Activated CD4-positive, alpha-beta T cell treated with anti-CD3 and anti-CD28 coated beads, Interleukin-2, amount 50 U/mL, for 1 hour (primary cell): ENCODE measurements at regions not wholly inside any gene's neighbourhood (a gene's known extent, or its start where the extent isn't known, plus 50 kb on each side); places are given as distances from the start of the nearest gene placed in this dataset.

Experiments
- DNase-seq: peaks from one replicate; pipeline ENCODE4 v3.0.0-alpha.2; 2020

DNA sequence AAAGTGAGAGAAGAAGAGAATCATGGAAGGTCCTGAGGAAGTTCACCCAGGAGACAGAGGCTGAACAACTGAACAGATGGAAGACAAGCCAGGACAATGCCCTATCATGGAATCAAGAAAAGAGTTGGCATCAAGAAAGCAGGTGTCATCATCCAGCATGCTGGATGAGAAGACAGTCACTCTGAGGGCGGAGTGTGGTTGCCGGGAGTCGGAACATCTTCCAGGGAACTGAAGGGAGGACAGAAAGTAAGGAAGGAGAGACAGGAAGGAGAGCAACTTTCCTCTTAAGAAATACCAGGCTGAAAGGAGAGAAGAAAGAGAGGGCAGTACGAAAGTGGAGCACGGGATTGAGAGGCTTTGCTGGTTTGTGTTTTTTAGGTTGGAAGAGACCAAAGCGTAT is 654.5 kb upstream of the CELF2 start:
- DNase-seq = no peak

GRCh38 chr10:10364902-10365301 is 652.8 kb upstream of the CELF2 start:
- no peak for DNase-seq

- no peak for DNase-seq
Observed at GRCh38 chr10:10365676-10366075, 652.0 kb upstream of the CELF2 start.

- DNase-seq = no peak
Observed at GRCh38 chr10:10366836-10367235, 650.8 kb upstream of the CELF2 start.

GRCh38 chr10:10367264-10367663 is 650.4 kb upstream of the CELF2 start:
- no peak for DNase-seq

- DNase-seq = no peak
Observed at GRCh38 chr10:10368951-10369576, 648.6 kb upstream of the CELF2 start.

DNA sequence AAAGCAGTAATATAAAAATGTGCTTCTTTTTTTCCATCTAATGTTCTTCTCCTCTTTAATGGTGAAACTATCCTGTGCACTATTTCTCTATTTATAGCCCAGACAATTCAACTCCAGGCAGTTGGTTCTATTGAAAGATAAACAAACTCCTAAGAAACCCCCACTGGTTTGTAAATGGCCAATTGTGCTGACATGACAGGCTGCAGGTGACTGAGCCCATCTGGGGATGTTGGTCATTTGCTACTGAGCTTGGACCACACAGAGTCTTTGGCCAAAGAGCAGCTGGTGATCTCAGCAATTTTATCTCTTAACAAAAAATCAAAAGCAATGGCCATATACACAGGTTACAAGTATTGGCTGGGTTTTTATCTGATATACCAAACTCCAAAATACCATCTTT is 631.8 kb upstream of the CELF2 start:
- no peak for DNase-seq

- no peak for DNase-seq
Observed at GRCh38 chr10:10389182-10389581, 628.5 kb upstream of the CELF2 start.

- DNase-seq = no peak
Observed at GRCh38 chr10:10392511-10392910, 625.2 kb upstream of the CELF2 start.

GRCh38 chr10:10394933-10395658 is 622.6 kb upstream of the CELF2 start:
- DNase-seq = no peak

DNA sequence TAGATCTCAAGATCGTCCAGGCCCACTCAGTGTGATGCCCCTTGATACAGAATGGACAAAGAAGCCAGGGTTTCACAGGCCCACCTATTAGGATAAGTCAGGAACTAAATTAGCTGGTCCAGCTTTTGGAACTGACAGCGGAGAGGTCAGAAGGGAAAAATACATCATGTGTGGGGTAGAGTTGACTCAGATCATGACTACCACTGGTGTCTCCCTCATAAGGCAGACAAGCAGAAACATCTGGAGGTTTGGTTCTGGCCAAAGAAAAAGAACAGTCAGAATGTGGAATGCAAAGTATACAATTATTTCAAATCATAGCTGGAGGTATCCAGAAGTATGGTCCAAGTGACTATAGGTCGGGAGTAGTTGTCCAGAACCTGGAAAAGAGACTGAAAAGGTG is 621.1 kb upstream of the CELF2 start:
- no peak for DNase-seq

- DNase-seq = no peak
Observed at GRCh38 chr10:10397906-10398305, 619.8 kb upstream of the CELF2 start.

DNA sequence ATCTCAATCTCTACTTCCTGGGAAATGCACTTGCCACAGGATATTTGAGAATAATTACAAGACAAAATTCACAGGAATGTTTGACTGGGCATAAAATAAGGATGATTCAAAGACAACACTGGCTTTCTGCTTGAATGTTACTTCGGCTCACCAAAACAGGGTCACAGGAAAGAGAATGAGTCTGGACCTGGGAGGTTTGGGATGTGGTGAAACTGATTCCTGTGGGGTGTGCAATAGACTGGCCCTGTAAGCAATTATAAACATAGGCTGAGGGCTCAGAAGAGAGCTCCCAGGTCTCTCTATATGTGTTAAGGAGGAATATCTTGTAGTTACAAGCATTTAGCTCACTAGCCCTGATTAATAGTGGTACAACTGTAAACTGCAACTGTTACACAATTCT is 613.9 kb upstream of the CELF2 start:
- DNase-seq = no peak

DNA sequence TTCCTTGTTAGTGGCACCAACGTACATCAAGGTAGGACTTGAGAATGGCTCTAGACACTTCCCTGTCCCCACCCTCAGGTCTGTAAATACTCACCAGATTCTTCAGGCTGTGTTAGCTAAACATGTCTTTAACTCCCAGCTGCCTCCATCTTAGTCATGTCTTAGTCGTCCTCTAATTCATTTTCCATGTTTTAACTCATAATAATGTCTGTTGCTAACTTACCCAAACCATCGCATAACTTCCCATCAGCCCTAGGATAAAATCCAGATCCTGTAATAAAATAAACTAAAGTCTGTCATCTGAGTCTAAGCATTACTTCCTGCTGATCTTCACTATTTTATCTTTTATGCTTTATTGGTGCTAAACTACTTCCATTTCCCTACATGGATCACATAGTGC is 600.0 kb upstream of the CELF2 start:
- DNase-seq = no peak

DNA sequence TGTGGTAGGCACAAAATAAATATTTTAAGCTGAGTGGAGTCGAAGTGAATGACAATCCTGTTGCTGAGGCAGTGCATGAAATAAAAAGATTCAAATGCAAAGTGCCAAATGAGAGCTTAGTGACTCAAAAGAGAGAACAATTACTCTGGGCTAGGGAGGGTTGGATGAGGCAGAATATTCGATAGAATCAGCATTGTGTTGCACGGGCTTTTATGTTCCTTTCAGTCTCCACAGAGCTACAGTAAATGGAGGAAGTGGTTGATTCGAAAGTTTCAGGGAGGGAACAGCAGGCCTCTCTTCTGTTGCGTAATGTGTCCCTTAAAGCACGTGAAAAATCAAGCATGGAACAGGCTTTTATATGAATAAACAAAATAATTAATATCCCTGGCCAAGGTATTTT is 599.3 kb upstream of the CELF2 start:
- DNase-seq = no peak

GRCh38 chr10:10421071-10421470 is 596.6 kb upstream of the CELF2 start:
- no peak for DNase-seq

- no peak for DNase-seq
Observed at GRCh38 chr10:10431422-10432066, 586.1 kb upstream of the CELF2 start.

DNA sequence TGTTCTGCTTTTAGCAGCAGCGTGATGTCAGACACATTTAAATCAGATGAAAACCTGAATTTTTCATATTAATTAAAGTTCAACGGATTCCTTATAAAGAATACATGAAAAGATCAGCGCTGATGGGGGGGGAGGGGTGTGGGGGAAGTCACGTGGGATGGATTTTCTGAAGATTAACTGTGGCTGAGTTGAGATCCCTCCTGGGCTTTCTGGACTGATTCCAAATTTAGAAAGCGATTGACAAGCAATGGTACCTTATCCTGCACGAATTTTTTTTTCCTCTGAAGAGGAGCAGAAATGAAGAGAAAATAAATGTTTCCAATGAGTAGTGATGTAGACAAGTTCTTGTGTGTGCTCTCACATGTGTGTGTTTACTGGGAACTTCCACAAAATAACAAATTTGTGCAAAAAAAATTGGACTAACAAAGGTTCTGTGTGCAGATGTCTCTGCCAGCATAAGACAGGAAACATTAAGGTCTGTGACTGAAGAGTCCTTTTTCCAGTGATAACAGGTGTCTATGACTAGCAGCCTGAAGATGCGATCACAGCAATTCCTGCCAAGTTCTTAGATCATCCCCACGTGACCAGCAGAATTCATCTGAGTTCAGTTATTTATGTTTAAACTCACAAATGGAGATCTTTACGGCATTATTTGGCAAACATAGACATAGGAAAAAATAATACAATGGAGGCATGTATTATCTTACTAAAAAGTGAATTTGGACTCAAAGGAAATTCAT is 585.2 kb upstream of the CELF2 start:
- DNase-seq = no peak

DNA sequence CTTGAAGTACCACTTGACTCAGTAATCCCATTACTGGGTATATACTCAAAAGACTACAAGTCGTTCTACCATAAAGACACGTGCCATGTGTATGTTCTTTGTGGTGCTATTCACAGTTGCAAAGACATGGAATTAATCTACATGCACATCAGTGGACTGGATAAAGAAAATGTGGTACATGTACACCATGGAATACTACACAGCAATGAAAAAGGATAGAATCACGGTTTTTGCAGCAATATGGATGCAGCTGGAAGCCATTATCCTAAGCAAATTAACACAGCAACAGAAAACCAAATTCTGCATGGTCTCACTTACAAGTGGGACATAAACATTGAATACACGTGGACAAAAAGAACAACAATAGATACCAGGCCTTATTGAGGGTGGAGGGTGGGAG is 583.4 kb upstream of the CELF2 start:
- no peak for DNase-seq

DNA sequence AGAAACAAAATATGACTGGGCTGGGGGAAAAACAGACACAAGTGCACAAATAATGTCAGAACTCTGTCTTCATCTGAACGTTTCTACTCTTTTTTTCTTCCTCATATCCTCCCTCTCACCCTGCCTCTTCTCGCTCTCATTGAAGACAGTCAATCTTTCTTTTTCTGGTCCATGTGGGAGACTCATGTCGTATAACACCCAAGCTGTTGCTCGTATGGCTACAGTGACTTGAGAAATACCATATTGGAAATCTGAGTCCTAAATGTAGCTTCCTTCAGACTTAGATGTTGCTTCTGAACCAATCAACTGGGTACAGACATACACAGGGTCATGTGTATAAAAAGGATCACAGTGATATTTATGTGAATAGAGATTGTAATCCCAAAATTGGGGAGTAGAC is 579.8 kb upstream of the CELF2 start:
- DNase-seq = no peak

GRCh38 chr10:10438335-10439100 is 579.2 kb upstream of the CELF2 start:
- DNase-seq = no peak

GRCh38 chr10:10456856-10457255 is 560.8 kb upstream of the CELF2 start:
- DNase-seq = no peak

GRCh38 chr10:10460451-10460850 is 557.2 kb upstream of the CELF2 start:
- no peak for DNase-seq
